ENCODE measurements at regions not wholly inside any gene's neighbourhood (a gene's known extent, or its start where the extent isn't known, plus 50 kb on each side); places are given as distances from the start of the nearest gene placed in this dataset.
"Not testable (repeated sequence)": the region's sequence is repeated elsewhere in the genome, so short reads cannot be mapped to it uniquely, and the experiment has no call there.

GRCh38 chr4:160414496-160414895 is 1311.6 kb downstream of the RAPGEF2 start:
- DNase-seq (ENCODE audit: insufficient read length, low spot score, missing footprints): no peak

GRCh38 chr4:160423879-160424451 is 1321.1 kb downstream of the RAPGEF2 start:
- no peaks in the 10 kb centered on the region for H3K4me1 ChIP-seq (ENCODE audit: insufficient read depth, low read length)
- H3K27ac ChIP-seq (ENCODE audit: low read depth, low read length): no peak overlapping the region
- no peaks in the 10 kb centered on the region for H3K9me3 ChIP-seq (ENCODE audit: low read depth, low read length)
- H2AFZ ChIP-seq (ENCODE audit: low read length): no peak overlapping the region
- no peaks in the 10 kb centered on the region for H4K20me1 ChIP-seq (ENCODE audit: insufficient read depth, low read length)
- no peak overlapping the region for H3K4me2 ChIP-seq (ENCODE audit: insufficient read depth, low read length)
- H3K36me3 ChIP-seq (ENCODE audit: insufficient read depth, low read length): no peaks in the 10 kb centered on the region
- DNase-seq (ENCODE audit: insufficient read length, low spot score, missing footprints): no peak
- no peak overlapping the region for H3K4me3 ChIP-seq (ENCODE audit: insufficient read depth, low read length)
- no peaks in the 10 kb centered on the region for H3K27me3 ChIP-seq (ENCODE audit: insufficient read depth, low read length)
- H3K79me2 ChIP-seq (ENCODE audit: insufficient read depth, low read length): no peaks in the 10 kb centered on the region
- TF ChIP-seq CTCF (IDR thresholded peaks at IDR 0.05; ENCODE audit: extremely low read depth, low read depth, low read length): no peak

More at GRCh38 chr4:160414496-160414895, 1311.6 kb downstream of the RAPGEF2 start:
- no peaks in the 10 kb centered on the region for H3K79me2 ChIP-seq (ENCODE audit: insufficient read depth, low read length)
- H3K27ac ChIP-seq (ENCODE audit: low read depth, low read length): no peak overlapping the region
- no peaks in the 10 kb centered on the region for H3K36me3 ChIP-seq (ENCODE audit: insufficient read depth, low read length)
- no peaks in the 10 kb centered on the region for H3K9me3 ChIP-seq (ENCODE audit: low read depth, low read length)
- H3K4me3 ChIP-seq (ENCODE audit: insufficient read depth, low read length): no peak overlapping the region
- H3K4me2 ChIP-seq (ENCODE audit: insufficient read depth, low read length): no peak overlapping the region
- no peak overlapping the region for H2AFZ ChIP-seq (ENCODE audit: low read length)
- no peaks in the 10 kb centered on the region for H3K4me1 ChIP-seq (ENCODE audit: insufficient read depth, low read length)
- no peaks in the 10 kb centered on the region for H4K20me1 ChIP-seq (ENCODE audit: insufficient read depth, low read length)
- no peaks in the 10 kb centered on the region for H3K27me3 ChIP-seq (ENCODE audit: insufficient read depth, low read length)
- no peak for TF ChIP-seq CTCF (IDR thresholded peaks at IDR 0.05; ENCODE audit: extremely low read depth, low read depth, low read length)

GRCh38 chr4:160426233-160426632 is 1323.4 kb downstream of the RAPGEF2 start:
- Histone ChIP-seq H3K4me2 (ENCODE audit: insufficient read depth, low read length) (no peak overlapping the region), H3K36me3 (ENCODE audit: insufficient read depth, low read length) (no peaks in the 10 kb centered on the region), H3K9me3 (ENCODE audit: low read depth, low read length) (no peaks in the 10 kb centered on the region), H3K27ac (ENCODE audit: low read depth, low read length) (no peak overlapping the region), H3K4me3 (ENCODE audit: insufficient read depth, low read length) (no peak overlapping the region), H3K4me1 (ENCODE audit: insufficient read depth, low read length) (no peaks in the 10 kb centered on the region), H4K20me1 (ENCODE audit: insufficient read depth, low read length) (no peaks in the 10 kb centered on the region), H3K27me3 (ENCODE audit: insufficient read depth, low read length) (no peaks in the 10 kb centered on the region), H3K79me2 (ENCODE audit: insufficient read depth, low read length) (no peaks in the 10 kb centered on the region), H2AFZ (ENCODE audit: low read length) (no peak overlapping the region)
- no peak for TF ChIP-seq CTCF (IDR thresholded peaks at IDR 0.05; ENCODE audit: extremely low read depth, low read depth, low read length)
- DNase-seq (ENCODE audit: insufficient read length, low spot score, missing footprints): no peak

- H2AFZ ChIP-seq (ENCODE audit: low read length): no peak overlapping the region
- no peak overlapping the region for H3K4me2 ChIP-seq (ENCODE audit: insufficient read depth, low read length)
- no peak overlapping the region for H3K27ac ChIP-seq (ENCODE audit: low read depth, low read length)
- no peaks in the 10 kb centered on the region for H3K4me1 ChIP-seq (ENCODE audit: insufficient read depth, low read length)
- no peaks in the 10 kb centered on the region for H3K9me3 ChIP-seq (ENCODE audit: low read depth, low read length)
- DNase-seq (ENCODE audit: insufficient read length, low spot score, missing footprints): no peak
- H4K20me1 ChIP-seq (ENCODE audit: insufficient read depth, low read length): no peaks in the 10 kb centered on the region
- H3K4me3 ChIP-seq (ENCODE audit: insufficient read depth, low read length): no peak overlapping the region
- no peaks in the 10 kb centered on the region for H3K36me3 ChIP-seq (ENCODE audit: insufficient read depth, low read length)
- no peaks in the 10 kb centered on the region for H3K79me2 ChIP-seq (ENCODE audit: insufficient read depth, low read length)
- H3K27me3 ChIP-seq (ENCODE audit: insufficient read depth, low read length): no peaks in the 10 kb centered on the region
- no peak for TF ChIP-seq CTCF (IDR thresholded peaks at IDR 0.05; ENCODE audit: extremely low read depth, low read depth, low read length)
Measured at GRCh38 chr4:160450876-160451275, 1348.0 kb downstream of the RAPGEF2 start.

- not testable (repeated sequence) for DNase-seq (ENCODE audit: insufficient read length, low spot score, missing footprints); H3K27ac ChIP-seq (ENCODE audit: low read depth, low read length); H3K36me3 ChIP-seq (ENCODE audit: insufficient read depth, low read length); H3K4me2 ChIP-seq (ENCODE audit: insufficient read depth, low read length); H3K4me1 ChIP-seq (ENCODE audit: insufficient read depth, low read length); H3K9me3 ChIP-seq (ENCODE audit: low read depth, low read length); H2AFZ ChIP-seq (ENCODE audit: low read length); H3K4me3 ChIP-seq (ENCODE audit: insufficient read depth, low read length); H3K27me3 ChIP-seq (ENCODE audit: insufficient read depth, low read length); H4K20me1 ChIP-seq (ENCODE audit: insufficient read depth, low read length); H3K79me2 ChIP-seq (ENCODE audit: insufficient read depth, low read length)
Measured at GRCh38 chr4:160481696-160482690, 1379.1 kb downstream of the RAPGEF2 start.
